ENCODE measurements at regions not wholly inside any gene's neighbourhood (a gene's known extent, or its start where the extent isn't known, plus 50 kb on each side); places are given as distances from the start of the nearest gene placed in this dataset.

DNA sequence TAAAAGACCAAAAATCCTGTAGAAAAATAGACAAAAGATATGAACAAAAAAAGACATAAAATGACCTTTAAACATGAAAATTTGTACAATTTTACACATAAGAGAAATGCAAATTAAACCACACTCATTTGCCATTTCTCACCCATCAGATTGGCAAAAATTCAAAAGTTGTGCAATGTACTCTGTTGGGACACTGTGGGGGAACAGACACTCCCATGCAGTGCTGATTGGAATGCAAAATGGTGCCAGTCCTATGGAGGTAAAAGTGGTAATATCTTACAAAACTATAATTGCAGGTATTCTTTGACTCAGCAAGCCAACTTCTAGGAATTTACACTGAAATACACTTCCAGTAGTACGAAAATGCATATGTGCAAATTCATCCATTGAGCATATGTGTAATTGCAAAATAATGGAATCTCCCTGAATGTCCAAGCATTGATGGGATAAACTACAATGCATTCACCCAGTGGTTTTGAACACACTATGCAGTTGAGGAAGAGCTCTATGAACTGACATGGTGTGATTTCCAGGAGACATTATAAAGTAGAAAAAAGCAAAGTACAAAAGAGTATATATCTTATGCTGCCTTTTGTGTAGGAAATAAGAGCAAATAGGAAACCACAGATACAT lies 201.8 kb upstream of the ZNF521 start:
- TF ChIP-seq CTCF (IDR thresholded peaks at IDR 0.05; ENCODE audit: low read length) (no peak), EZH2 (IDR thresholded peaks at IDR 0.05; ENCODE audit: borderline replicate concordance, low read length) (no peak)

All from OCI-LY1 (cell line).